ENCODE measurements at regions not wholly inside any gene's neighbourhood (a gene's known extent, or its start where the extent isn't known, plus 50 kb on each side); places are given as distances from the start of the nearest gene placed in this dataset.
"Not testable (repeated sequence)": the region's sequence is repeated elsewhere in the genome, so short reads cannot be mapped to it uniquely, and the experiment has no call there.

- H3K27me3 ChIP-seq (ENCODE audit: control insufficient read depth, insufficient read depth, low read length); in situ Hi-C loops (cut with HindIII; ENCODE audit: low pct_unique_long_range_greater_than_20kb, low sequenced_read_pairs); ATAC-seq; intact Hi-C loops (cut with micrococcal nuclease; ENCODE audit: unreplicated experiment); H3K9me3 ChIP-seq (ENCODE audit: control insufficient read depth, insufficient read depth, low read depth, low read length); DNase-seq (ENCODE audit: low read depth, low spot score); BruUV-seq (replicated peaks); H3K36me3 ChIP-seq (ENCODE audit: control insufficient read depth, insufficient read depth, low read length); H3K4me3 ChIP-seq (ENCODE audit: low read depth in 2 of 2, low read length in 2 of 2): not testable (repeated sequence)
- POLR2A ChIA-PET, result interaction anchor here (0.6 kb wide), 1 partner anchor 418 kb away, joined by 5 read pairs; no protein-coding TSS in a partner anchor
- peak overlapping the region; percentile 3; the same call in 1 of the 2 replicates for H3K27ac ChIP-seq (ENCODE audit: low read length)
- CTCF ChIA-PET, result interaction anchor here (0.6 to 0.7 kb wide), 2 partner anchors 36 to 319 kb away, joined by 3 read pairs; no protein-coding TSS in a partner anchor
- peaks cover 37% of the 10 kb centered on the region for H3K4me1 ChIP-seq (ENCODE audit: control insufficient read depth, insufficient read depth, low read length)
Measured at GRCh38 chr22:46048661-46049060, 71.7 kb upstream of the WNT7B start.

GRCh38 chr22:46049726-46050450 lies 72.9 kb upstream of the WNT7B start:
- TF ChIP-seq REST (IDR thresholded peaks at IDR 0.05; ENCODE audit: insufficient read depth in 1 of 2, low read depth in 2 of 2, low read length in 1 of 2) (no peak), POLR2AphosphoS5 (IDR thresholded peaks at IDR 0.05; ENCODE audit: low read depth, low read length) (no peak), SIN3A (IDR thresholded peaks at IDR 0.05; ENCODE audit: borderline replicate concordance, insufficient read depth, low read depth, low read length) (no peak), CTCF (IDR thresholded peaks at IDR 0.05) (no peak)
- H3K4me1 ChIP-seq (ENCODE audit: control insufficient read depth, insufficient read depth, low read length), result peaks cover 35% of the 10 kb centered on the region
- ChIA-PET CTCF (no interaction called here), POLR2A (no interaction called here)
- no peak overlapping the region for H3K4me3 ChIP-seq (ENCODE audit: low read depth in 2 of 2, low read length in 2 of 2)
- peak overlapping the region; percentile 42; the same call in 1 of the 2 replicates for H3K27ac ChIP-seq (ENCODE audit: low read length)
- BruUV-seq (replicated peaks), result no TSS peak
- ATAC-seq, result no peak
- no peaks in the 10 kb centered on the region for H3K27me3 ChIP-seq (ENCODE audit: control insufficient read depth, insufficient read depth, low read length)
- no peak for DNase-seq (ENCODE audit: low read depth, low spot score)
- in situ Hi-C loops (cut with HindIII; ENCODE audit: low pct_unique_long_range_greater_than_20kb, low sequenced_read_pairs) (no loop called here), intact Hi-C loops (cut with micrococcal nuclease; ENCODE audit: unreplicated experiment) (no loop called here)
- no peaks in the 10 kb centered on the region; the same call in 1 of the 2 replicates for H3K36me3 ChIP-seq (ENCODE audit: control insufficient read depth, insufficient read depth, low read length)
- no peaks in the 10 kb centered on the region for H3K9me3 ChIP-seq (ENCODE audit: control insufficient read depth, insufficient read depth, low read depth, low read length)

GRCh38 chr22:46050451-46050845 lies 73.5 kb upstream of the WNT7B start:
- Histone ChIP-seq H3K4me1 (ENCODE audit: control insufficient read depth, insufficient read depth, low read length) (peaks cover 37% of the 10 kb centered on the region), H3K27me3 (ENCODE audit: control insufficient read depth, insufficient read depth, low read length) (no peaks in the 10 kb centered on the region), H3K4me3 (ENCODE audit: low read depth in 2 of 2, low read length in 2 of 2) (no peak overlapping the region), H3K36me3 (ENCODE audit: control insufficient read depth, insufficient read depth, low read length) (no peaks in the 10 kb centered on the region; the same call in 1 of the 2 replicates), H3K27ac (ENCODE audit: low read length) (peak overlapping the region; percentile 75), H3K9me3 (ENCODE audit: control insufficient read depth, insufficient read depth, low read depth, low read length) (no peaks in the 10 kb centered on the region)
- in situ Hi-C loops (cut with HindIII; ENCODE audit: low pct_unique_long_range_greater_than_20kb, low sequenced_read_pairs) (no loop called here), intact Hi-C loops (cut with micrococcal nuclease; ENCODE audit: unreplicated experiment) (no loop called here)
- no peak for DNase-seq (ENCODE audit: low read depth, low spot score)
- BruUV-seq (replicated peaks), result no TSS peak
- ChIA-PET CTCF (no interaction called here), POLR2A (no interaction called here)
- TF ChIP-seq POLR2AphosphoS5 (IDR thresholded peaks at IDR 0.05; ENCODE audit: low read depth, low read length) (no peak), REST (IDR thresholded peaks at IDR 0.05; ENCODE audit: insufficient read depth in 1 of 2, low read depth in 2 of 2, low read length in 1 of 2) (no peak), CTCF (IDR thresholded peaks at IDR 0.05) (no peak), TCF7L2 (IDR thresholded peaks at IDR 0.05; ENCODE audit: low read depth, low read length) (no peak)
- no peak for ATAC-seq

All from Panc1 (cell line).